GM18951 (cell line): ENCODE measurements at regions not wholly inside any gene's neighbourhood (a gene's known extent, or its start where the extent isn't known, plus 50 kb on each side); places are given as distances from the start of the nearest gene placed in this dataset.

Source experiments
- POLR2A ChIP-seq: IDR thresholded peaks from 4 replicates; pipeline ENCODE4 v1.6.1; 2011; ENCODE audit warnings: mild to moderate bottlenecking; ENCODE audit not compliant: insufficient read length, insufficient read depth; ENCODE audit errors: extremely low read depth
- in situ Hi-C: fragments of 300-500 bp; cut with MboI; formaldehyde crosslinking; loops from one replicate; pipeline ENCODE4 v1.12.0; 2022; ENCODE audit warnings: low sequenced_read_pairs, mixed read lengths, inconsistent platforms; ENCODE audit not compliant: unreplicated experiment

GRCh38 chr22:47566491-47566890 lies 804.0 kb downstream of the TBC1D22A start:
- no peak for TF ChIP-seq POLR2A
- in situ Hi-C loops: no loop called here

GRCh38 chr22:47565607-47566006 lies 803.2 kb downstream of the TBC1D22A start:
- in situ Hi-C loops: no loop called here
- no peak for TF ChIP-seq POLR2A

DNA sequence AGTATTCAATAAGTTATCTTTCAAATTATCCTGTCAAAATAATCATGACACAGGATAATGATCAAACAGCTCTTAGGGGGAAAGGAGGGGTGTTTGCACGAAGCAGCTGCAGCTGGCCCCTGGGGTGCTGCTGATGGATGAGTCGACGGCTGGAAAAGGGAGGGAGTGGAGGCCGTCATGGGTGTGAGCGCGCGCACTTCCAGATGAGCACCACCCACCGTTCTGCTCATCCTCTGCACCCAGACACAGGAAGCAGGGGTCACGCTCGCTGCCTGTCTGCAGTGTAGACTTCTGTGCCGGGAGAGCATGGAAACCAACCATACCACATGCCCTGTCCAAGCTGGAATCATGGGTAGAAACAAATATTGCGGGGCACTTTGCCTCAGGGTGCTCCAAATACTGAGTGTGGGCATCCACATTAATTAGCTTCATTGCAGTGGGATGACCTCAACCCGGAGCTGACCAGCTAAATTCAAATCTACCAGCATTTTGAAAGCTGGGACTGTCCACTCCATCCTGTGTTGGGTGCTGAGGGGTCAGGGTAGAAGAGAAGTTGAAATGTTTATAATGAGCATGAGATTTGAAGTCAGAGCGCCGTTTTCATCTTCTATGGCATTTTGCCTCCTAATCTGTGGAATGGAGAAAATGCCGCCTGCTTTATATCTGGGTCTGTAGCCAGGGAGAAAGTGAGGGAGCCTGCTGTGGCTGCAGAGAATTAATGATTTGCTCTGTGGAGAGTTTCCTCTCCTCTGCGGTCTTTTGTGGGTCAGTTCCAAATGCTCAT lies 802.4 kb downstream of the TBC1D22A start:
- in situ Hi-C loops: no loop called here

DNA sequence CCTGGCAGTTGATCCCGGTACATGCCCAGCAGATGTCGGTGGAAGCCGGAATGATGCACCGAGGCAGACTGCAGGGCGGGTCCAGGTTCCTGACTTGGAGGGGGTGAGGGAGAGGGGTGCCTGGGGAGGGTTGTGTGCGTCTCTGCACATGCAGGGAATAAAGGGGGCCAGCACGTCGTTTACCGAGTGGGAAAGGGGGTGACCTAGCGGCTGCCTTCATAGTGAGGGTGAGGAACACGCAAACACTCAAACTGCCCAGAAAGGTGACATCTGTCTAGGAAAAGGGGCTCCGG lies 801.7 kb downstream of the TBC1D22A start:
- in situ Hi-C loops: no loop called here
- TF ChIP-seq POLR2A: no peak

More for the DNA sequence above, 802.4 kb downstream of the TBC1D22A start:
- no peak for TF ChIP-seq POLR2A

- in situ Hi-C loops: no loop called here
- no peak for TF ChIP-seq POLR2A
Observed at GRCh38 chr22:47563406-47564157, 801.1 kb downstream of the TBC1D22A start.

DNA sequence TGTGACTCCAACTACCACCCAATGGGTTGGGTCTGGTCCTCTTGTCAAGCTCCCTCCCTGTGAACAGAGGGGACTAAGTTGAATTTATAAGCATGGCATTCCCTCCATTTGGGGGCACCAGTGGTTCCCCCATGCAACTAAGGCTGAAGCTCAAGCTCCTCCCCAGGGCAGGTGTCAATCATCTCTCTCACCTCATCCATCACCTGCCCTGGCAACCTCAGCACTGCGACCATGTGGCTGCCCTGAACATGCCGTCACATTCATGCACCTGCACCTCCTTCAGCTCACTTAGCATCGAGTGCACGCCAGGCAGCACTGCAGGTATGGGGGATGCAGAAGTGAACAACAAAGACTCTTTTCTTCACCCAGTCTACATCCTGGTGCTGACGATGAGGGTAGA lies 799.3 kb downstream of the TBC1D22A start:
- in situ Hi-C loops: no loop called here
- no peak for TF ChIP-seq POLR2A

DNA sequence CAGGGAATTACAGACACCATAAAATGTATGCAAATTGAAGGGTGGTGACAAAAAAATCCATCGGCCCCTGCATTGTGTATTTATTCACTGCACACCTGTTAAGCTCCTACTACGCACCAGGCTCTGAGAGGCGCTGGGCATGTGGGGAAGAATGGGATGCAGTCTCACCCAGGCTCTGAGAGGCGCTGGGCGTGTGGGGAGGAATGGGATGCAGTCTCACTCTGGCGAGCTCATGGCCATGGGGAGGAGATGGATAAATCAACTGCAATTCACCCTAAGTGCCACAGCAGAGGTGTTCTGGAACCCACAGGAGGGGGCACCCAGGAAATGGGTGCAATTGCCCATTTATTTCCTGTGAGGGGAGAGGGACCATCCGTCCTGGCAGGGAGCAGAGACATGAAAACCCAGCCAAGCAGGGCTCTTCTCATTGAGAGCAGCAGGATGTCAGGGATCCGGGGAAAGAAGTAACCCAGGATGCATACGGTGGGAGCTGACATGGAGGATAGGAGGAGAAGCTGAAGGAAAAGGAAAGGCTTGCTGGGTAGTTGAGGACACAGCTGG lies 798.7 kb downstream of the TBC1D22A start:
- TF ChIP-seq POLR2A: no peak
- in situ Hi-C loops: no loop called here

DNA sequence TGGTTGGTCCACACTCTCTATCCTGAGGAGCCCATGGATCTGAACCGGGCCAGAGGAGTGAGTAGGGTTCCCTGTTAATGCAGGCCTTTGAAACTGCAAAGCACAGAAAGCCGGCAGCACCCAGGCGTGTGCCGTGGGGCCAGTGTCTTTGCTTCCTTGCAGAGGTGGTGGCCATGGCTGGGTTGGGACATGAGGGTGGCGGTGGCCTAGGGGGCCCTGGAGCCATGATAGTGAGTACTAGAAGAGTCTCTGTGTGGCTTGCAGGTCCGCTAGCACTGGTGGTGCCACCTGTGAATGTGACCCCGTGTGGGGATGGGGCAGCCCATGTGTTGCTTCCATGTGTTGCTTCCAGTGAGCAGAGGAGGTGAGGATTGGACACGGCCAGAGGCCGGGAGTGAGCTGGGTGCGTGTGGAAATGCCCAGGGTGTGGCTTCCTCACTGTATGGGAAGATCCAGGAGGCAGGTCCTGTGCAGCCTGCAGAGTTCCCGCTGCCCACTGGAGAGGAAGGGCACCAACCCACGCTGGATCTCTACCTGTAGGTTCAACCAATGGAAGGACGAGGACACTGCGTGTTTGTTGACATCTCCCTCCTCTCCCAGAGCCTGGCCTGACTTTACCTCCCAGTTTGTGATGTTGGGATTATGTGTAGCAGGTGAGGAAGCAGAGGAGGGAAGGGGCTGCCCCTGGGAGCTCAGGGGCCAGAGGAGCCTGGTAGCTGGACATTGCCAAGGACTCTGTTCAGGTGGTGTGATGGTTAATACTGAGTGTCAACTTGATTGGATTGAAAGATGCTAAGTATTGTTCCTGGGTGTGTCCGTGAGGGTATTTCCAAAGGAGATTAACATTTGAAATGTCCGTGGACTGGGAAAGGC lies 796.6 kb downstream of the TBC1D22A start:
- in situ Hi-C loops: no loop called here

GRCh38 chr22:47556473-47556872 lies 794.0 kb downstream of the TBC1D22A start:
- no peak for TF ChIP-seq POLR2A
- in situ Hi-C loops: no loop called here

More for the DNA sequence above, 796.6 kb downstream of the TBC1D22A start:
- no peak for TF ChIP-seq POLR2A

GRCh38 chr22:47553436-47553835 lies 791.0 kb downstream of the TBC1D22A start:
- no peak for TF ChIP-seq POLR2A
- in situ Hi-C loops: no loop called here

DNA sequence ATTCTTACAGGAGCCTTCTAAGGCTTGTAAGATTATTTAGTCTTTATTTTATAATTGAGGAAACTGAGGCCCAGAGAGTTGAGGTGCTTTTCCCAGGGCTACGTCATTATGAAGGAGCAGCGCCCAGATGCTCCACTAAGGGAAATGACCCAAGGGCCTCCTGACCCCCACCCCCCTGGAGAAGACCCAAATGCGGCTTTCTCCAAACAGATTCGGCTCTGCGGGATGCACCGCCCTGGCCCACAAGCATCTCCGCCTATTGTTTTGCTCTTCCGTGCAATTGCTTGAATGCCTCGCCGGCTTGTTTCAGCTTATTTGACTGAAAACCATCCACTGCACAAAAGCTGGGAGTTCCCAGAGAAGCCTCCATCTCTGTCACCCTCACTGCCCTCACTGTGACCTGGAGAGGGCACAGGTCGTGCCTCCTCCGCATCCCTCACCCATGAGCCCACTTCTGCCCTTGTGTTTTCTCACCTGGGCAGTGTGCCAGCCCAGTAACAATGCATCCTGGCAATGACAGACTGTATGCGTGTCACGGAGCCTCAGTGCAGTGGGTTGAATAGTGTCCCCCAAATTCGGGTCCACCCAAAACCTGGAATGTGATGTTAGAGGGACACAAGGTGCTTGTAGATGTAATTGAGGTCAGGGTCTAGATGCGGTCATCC lies 790.2 kb downstream of the TBC1D22A start:
- no peak for TF ChIP-seq POLR2A
- in situ Hi-C loops: no loop called here

- no peak for TF ChIP-seq POLR2A
- in situ Hi-C loops: no loop called here
Observed at GRCh38 chr22:47552024-47552423, 789.6 kb downstream of the TBC1D22A start.

DNA sequence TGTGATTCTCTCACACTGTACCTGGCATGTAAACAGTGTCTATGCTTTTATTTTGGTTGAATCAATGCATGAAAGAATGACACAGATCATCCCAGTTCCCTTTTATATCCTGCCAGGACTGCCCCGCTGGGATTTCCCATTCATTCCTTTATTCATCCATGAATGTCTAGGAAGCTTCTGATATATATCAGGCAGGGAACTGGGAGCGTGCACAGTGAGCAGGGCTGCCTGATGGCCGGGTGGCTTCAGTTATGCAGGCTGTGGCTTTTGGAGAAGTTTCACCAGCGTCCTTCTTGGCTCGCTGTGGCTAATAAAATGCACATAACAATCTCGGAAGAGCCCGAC lies 789.0 kb downstream of the TBC1D22A start:
- no peak for TF ChIP-seq POLR2A
- in situ Hi-C loops: no loop called here
